GM12864 (cell line): ENCODE measurements at regions not wholly inside any gene's neighbourhood (a gene's known extent, or its start where the extent isn't known, plus 50 kb on each side); places are given as distances from the start of the nearest gene placed in this dataset.

ENCODE experiments used
- DNase-seq: peaks from one replicate; pipeline ENCODE4 v3.0.0-alpha.2; 2011; ENCODE audit warnings: low read depth
- H3K4me3 ChIP-seq: 2 replicates; pipeline ENCODE4 v1.5.1; 2011; ENCODE audit warnings: mild to moderate bottlenecking, low read depth, low read length, control low read depth
- CTCF ChIP-seq: IDR thresholded peaks from 2 replicates; pipeline ENCODE4 v1.5.1; 2011; ENCODE audit warnings: low read depth, mild to moderate bottlenecking, moderate library complexity, low read length, control low read depth, inconsistent platforms; ENCODE audit errors: missing control alignments

- no peak overlapping the region for H3K4me3 ChIP-seq
- no peak for DNase-seq
- no peak for TF ChIP-seq CTCF
Measured at GRCh38 chr13:73691891-73692290, 442.3 kb downstream of the KLF12 start.

GRCh38 chr13:73687929-73688328 lies 446.3 kb downstream of the KLF12 start:
- DNase-seq, result no peak
- no peak overlapping the region for H3K4me3 ChIP-seq
- TF ChIP-seq CTCF, result no peak

- DNase-seq, result no peak
- H3K4me3 ChIP-seq, result no peak overlapping the region
- no peak for TF ChIP-seq CTCF
Measured at GRCh38 chr13:73687087-73687486, 447.1 kb downstream of the KLF12 start.

GRCh38 chr13:73684750-73685149 lies 449.5 kb downstream of the KLF12 start:
- no peak overlapping the region for H3K4me3 ChIP-seq
- no peak for TF ChIP-seq CTCF
- DNase-seq, result no peak

GRCh38 chr13:73684286-73684685 lies 449.9 kb downstream of the KLF12 start:
- no peak overlapping the region for H3K4me3 ChIP-seq
- no peak for TF ChIP-seq CTCF
- DNase-seq, result no peak

GRCh38 chr13:73683746-73684145 lies 450.5 kb downstream of the KLF12 start:
- TF ChIP-seq CTCF, result no peak
- no peak overlapping the region for H3K4me3 ChIP-seq
- DNase-seq, result no peak

GRCh38 chr13:73681779-73682178 lies 452.4 kb downstream of the KLF12 start:
- no peak for DNase-seq
- H3K4me3 ChIP-seq, result no peak overlapping the region
- no peak for TF ChIP-seq CTCF
